ENCODE measurements at regions not wholly inside any gene's neighbourhood (a gene's known extent, or its start where the extent isn't known, plus 50 kb on each side); places are given as distances from the start of the nearest gene placed in this dataset.

DNA sequence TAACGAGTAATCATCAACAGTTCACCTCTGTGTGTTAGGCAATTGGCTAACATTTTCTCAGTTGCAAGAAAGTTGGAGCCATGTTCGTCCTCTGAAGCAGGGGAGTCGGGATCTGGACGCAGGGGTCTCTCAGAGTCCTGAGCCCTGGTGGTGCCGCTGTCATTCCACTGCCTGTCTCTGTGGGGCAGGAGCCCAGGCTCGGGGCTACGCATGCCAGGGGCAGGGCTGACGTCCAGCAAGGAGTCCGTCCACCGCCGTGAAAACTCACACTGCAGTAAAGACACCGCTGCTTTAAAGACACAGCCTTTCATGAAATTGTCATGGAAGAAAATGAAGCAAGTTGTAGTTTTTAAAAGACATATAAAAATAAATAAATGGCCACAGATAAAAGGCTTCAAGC, 571.1 kb upstream of the SOX11 start:
- Histone ChIP-seq H3K4me1 (ENCODE audit: control insufficient read depth in 2 of 2, insufficient read depth in 1 of 2, low read depth in 1 of 2, low read length in 2 of 2) (peaks cover 3 to 4% of the 10 kb centered on the region in 2 donors), H3K4me2 (ENCODE audit: insufficient read depth, low read length, poor library complexity, severe bottlenecking) (no peak overlapping the region), H2BK5ac (ENCODE audit: low read length) (no peak overlapping the region), H2BK12ac (ENCODE audit: low read length) (no peak overlapping the region), H3K9ac (ENCODE audit: low read depth, low read length, poor library complexity) (no peak overlapping the region), H4K91ac (ENCODE audit: low read depth, low read length, poor library complexity) (no peak overlapping the region), H3K4me3 (ENCODE audit: low read length in 2 of 2) (no peak overlapping the region), H2BK15ac (ENCODE audit: low read length) (no peak overlapping the region), H3K23ac (ENCODE audit: low read depth, low read length, poor library complexity) (no peak overlapping the region), H2AK5ac (ENCODE audit: low read depth, low read length) (no peak overlapping the region), H3K4ac (ENCODE audit: low read length) (no peak overlapping the region), H3K9me3 (replicated peaks in 1 of 2; ENCODE audit: control insufficient read depth in 2 of 2, insufficient read depth in 1 of 2, low read depth in 1 of 2, low read length in 2 of 2) (no peaks in the 10 kb centered on the region), H3K36me3 (replicated peaks in 1 of 2; ENCODE audit: control insufficient read depth in 2 of 2, insufficient read depth in 2 of 2, low read length in 2 of 2) (no peaks in the 10 kb centered on the region), H3K79me1 (ENCODE audit: low read depth, low read length) (no peaks in the 10 kb centered on the region), H2BK120ac (ENCODE audit: low read depth, low read length) (no peak overlapping the region), H3K27me3 (ENCODE audit: control insufficient read depth in 3 of 3, insufficient read depth in 3 of 3, low read depth in 1 of 3, low read length in 3 of 3) (no peaks in the 10 kb centered on the region), H2AFZ (ENCODE audit: low read length) (peak overlapping the region; percentile 49), H3K14ac (ENCODE audit: low read length) (no peak overlapping the region), H3K27ac (replicated peaks; ENCODE audit: low read length) (no peak overlapping the region), H3K18ac (ENCODE audit: low read length) (peak overlapping the region; percentile 77), H4K8ac (ENCODE audit: low read depth, low read length) (no peak overlapping the region)
- WGBS, 2 donors (ENCODE audit: extremely low coverage in 2 of 2, insufficient read length in 2 of 2, insufficient replicate concordance in 1 of 2): no CpG with 5 or more reads among the region's 12 CpGs
- DNase-seq (ENCODE audit: low spot score): no peak

DNA sequence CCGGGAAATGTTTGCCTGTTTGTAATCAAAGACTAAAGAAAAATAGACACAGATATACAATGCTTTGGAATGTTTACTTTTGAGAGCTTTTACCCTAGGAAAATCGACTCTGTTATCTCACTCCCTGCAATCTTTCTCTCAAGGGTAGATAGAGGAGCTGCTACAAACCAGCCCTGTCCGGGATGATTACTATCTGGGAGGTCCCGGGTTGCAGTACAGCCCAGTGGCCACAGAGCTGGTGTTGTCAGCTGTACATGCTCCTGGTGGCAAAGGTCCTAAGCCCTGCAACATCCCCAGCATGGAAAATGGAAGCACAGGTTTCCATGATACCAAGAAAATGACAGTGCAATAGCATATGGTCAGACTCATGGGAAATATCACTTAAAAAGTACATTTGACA, 570.5 kb upstream of the SOX11 start:
- no peak overlapping the region for H3K27ac ChIP-seq (replicated peaks; ENCODE audit: low read length)
- H2BK15ac ChIP-seq (ENCODE audit: low read length): no peak overlapping the region
- peak overlapping the region; percentile 49 for H2AFZ ChIP-seq (ENCODE audit: low read length)
- H3K9me3 ChIP-seq (replicated peaks in 1 of 2; ENCODE audit: control insufficient read depth in 2 of 2, insufficient read depth in 1 of 2, low read depth in 1 of 2, low read length in 2 of 2): no peaks in the 10 kb centered on the region
- no peak overlapping the region for H3K18ac ChIP-seq (ENCODE audit: low read length)
- no peaks in the 10 kb centered on the region for H3K27me3 ChIP-seq (ENCODE audit: control insufficient read depth in 3 of 3, insufficient read depth in 3 of 3, low read depth in 1 of 3, low read length in 3 of 3)
- H3K4me3 ChIP-seq (ENCODE audit: low read length in 2 of 2): no peak overlapping the region
- no peak overlapping the region for H3K14ac ChIP-seq (ENCODE audit: low read length)
- H4K91ac ChIP-seq (ENCODE audit: low read depth, low read length, poor library complexity): no peak overlapping the region
- no peak overlapping the region for H2BK12ac ChIP-seq (ENCODE audit: low read length)
- no peak overlapping the region for H4K8ac ChIP-seq (ENCODE audit: low read depth, low read length)
- no peak overlapping the region for H3K4me2 ChIP-seq (ENCODE audit: insufficient read depth, low read length, poor library complexity, severe bottlenecking)
- DNase-seq (ENCODE audit: low spot score): peak; percentile 9
- WGBS, 2 donors (ENCODE audit: extremely low coverage in 2 of 2, insufficient read length in 2 of 2, insufficient replicate concordance in 1 of 2): no CpG with 5 or more reads among the region's 4 CpGs
- no peak overlapping the region for H2BK120ac ChIP-seq (ENCODE audit: low read depth, low read length)
- no peak overlapping the region for H3K23ac ChIP-seq (ENCODE audit: low read depth, low read length, poor library complexity)
- peaks cover 3 to 4% of the 10 kb centered on the region in 2 donors for H3K4me1 ChIP-seq (ENCODE audit: control insufficient read depth in 2 of 2, insufficient read depth in 1 of 2, low read depth in 1 of 2, low read length in 2 of 2)
- no peak overlapping the region for H3K9ac ChIP-seq (ENCODE audit: low read depth, low read length, poor library complexity)
- no peak overlapping the region for H2BK5ac ChIP-seq (ENCODE audit: low read length)
- no peak overlapping the region for H2AK5ac ChIP-seq (ENCODE audit: low read depth, low read length)
- H3K36me3 ChIP-seq (replicated peaks in 1 of 2; ENCODE audit: control insufficient read depth in 2 of 2, insufficient read depth in 2 of 2, low read length in 2 of 2): no peaks in the 10 kb centered on the region
- no peak overlapping the region for H3K4ac ChIP-seq (ENCODE audit: low read length)
- no peaks in the 10 kb centered on the region for H3K79me1 ChIP-seq (ENCODE audit: low read depth, low read length)

DNA sequence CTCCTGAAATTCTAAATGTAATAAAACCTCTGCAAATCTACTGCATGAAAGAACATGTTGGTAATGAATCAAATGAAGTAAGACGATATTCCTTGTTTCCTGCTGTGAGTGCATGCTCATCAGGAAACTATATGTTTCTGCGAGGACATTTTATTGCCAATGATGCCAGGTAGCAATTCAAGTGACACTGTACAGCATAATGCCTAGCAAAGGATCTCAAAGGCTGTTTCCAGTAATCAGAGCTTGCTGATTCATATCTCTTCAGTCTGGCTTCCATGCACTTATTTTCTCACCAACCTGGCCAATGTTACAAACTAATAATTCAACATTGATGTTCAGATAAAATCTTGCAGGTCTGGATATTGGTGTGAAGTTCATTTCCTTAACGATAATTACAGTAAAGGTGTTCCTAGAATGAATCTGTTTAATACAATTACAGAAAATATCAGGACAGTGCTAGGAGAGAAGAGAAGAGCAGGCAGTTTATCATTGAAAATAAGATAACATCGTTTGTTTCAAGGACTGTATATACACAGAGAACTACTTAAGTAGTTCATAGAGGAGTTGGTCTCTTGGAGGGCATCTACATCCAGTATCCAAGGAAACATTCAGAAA, 568.5 kb upstream of the SOX11 start:
- no peak overlapping the region for H3K18ac ChIP-seq (ENCODE audit: low read length)
- H2BK5ac ChIP-seq (ENCODE audit: low read length): no peak overlapping the region
- no peak overlapping the region for H3K14ac ChIP-seq (ENCODE audit: low read length)
- H3K9me3 ChIP-seq (replicated peaks in 1 of 2; ENCODE audit: control insufficient read depth in 2 of 2, insufficient read depth in 1 of 2, low read depth in 1 of 2, low read length in 2 of 2): no peaks in the 10 kb centered on the region
- H3K4me1 ChIP-seq (ENCODE audit: control insufficient read depth in 2 of 2, insufficient read depth in 1 of 2, low read depth in 1 of 2, low read length in 2 of 2): peaks cover 3 to 4% of the 10 kb centered on the region in 2 donors
- no peak overlapping the region for H3K4me3 ChIP-seq (ENCODE audit: low read length in 2 of 2)
- no peak for DNase-seq (ENCODE audit: low spot score)
- H3K79me1 ChIP-seq (ENCODE audit: low read depth, low read length): no peaks in the 10 kb centered on the region
- no peak overlapping the region for H2AFZ ChIP-seq (ENCODE audit: low read length)
- no peak overlapping the region for H3K4ac ChIP-seq (ENCODE audit: low read length)
- H4K91ac ChIP-seq (ENCODE audit: low read depth, low read length, poor library complexity): no peak overlapping the region
- H3K27me3 ChIP-seq (ENCODE audit: control insufficient read depth in 3 of 3, insufficient read depth in 3 of 3, low read depth in 1 of 3, low read length in 3 of 3): no peaks in the 10 kb centered on the region
- H2BK120ac ChIP-seq (ENCODE audit: low read depth, low read length): no peak overlapping the region
- H3K9ac ChIP-seq (ENCODE audit: low read depth, low read length, poor library complexity): no peak overlapping the region
- H3K27ac ChIP-seq (replicated peaks; ENCODE audit: low read length): no peak overlapping the region
- H2BK12ac ChIP-seq (ENCODE audit: low read length): no peak overlapping the region
- no peak overlapping the region for H2BK15ac ChIP-seq (ENCODE audit: low read length)
- no peak overlapping the region for H2AK5ac ChIP-seq (ENCODE audit: low read depth, low read length)
- no peaks in the 10 kb centered on the region for H3K36me3 ChIP-seq (replicated peaks in 1 of 2; ENCODE audit: control insufficient read depth in 2 of 2, insufficient read depth in 2 of 2, low read length in 2 of 2)
- WGBS, 2 donors (ENCODE audit: extremely low coverage in 2 of 2, insufficient read length in 2 of 2, insufficient replicate concordance in 1 of 2): no CpG with 5 or more reads among the region's 4 CpGs
- no peak overlapping the region for H3K4me2 ChIP-seq (ENCODE audit: insufficient read depth, low read length, poor library complexity, severe bottlenecking)
- no peak overlapping the region for H4K8ac ChIP-seq (ENCODE audit: low read depth, low read length)
- no peak overlapping the region for H3K23ac ChIP-seq (ENCODE audit: low read depth, low read length, poor library complexity)

GRCh38 chr2:5125017-5125730, 567.0 kb upstream of the SOX11 start:
- WGBS, 2 donors (ENCODE audit: extremely low coverage in 2 of 2, insufficient read length in 2 of 2, insufficient replicate concordance in 1 of 2): no CpG with 5 or more reads among the region's 2 CpGs
- Histone ChIP-seq H3K9me3 (replicated peaks in 1 of 2; ENCODE audit: control insufficient read depth in 2 of 2, insufficient read depth in 1 of 2, low read depth in 1 of 2, low read length in 2 of 2) (no peaks in the 10 kb centered on the region), H3K27ac (replicated peaks; ENCODE audit: low read length) (no peak overlapping the region), H3K23ac (ENCODE audit: low read depth, low read length, poor library complexity) (no peak overlapping the region), H4K91ac (ENCODE audit: low read depth, low read length, poor library complexity) (no peak overlapping the region), H4K8ac (ENCODE audit: low read depth, low read length) (no peak overlapping the region), H3K36me3 (replicated peaks in 1 of 2; ENCODE audit: control insufficient read depth in 2 of 2, insufficient read depth in 2 of 2, low read length in 2 of 2) (no peaks in the 10 kb centered on the region), H3K27me3 (ENCODE audit: control insufficient read depth in 3 of 3, insufficient read depth in 3 of 3, low read depth in 1 of 3, low read length in 3 of 3) (no peaks in the 10 kb centered on the region), H3K4me1 (ENCODE audit: control insufficient read depth in 2 of 2, insufficient read depth in 1 of 2, low read depth in 1 of 2, low read length in 2 of 2) (peaks cover 3 to 4% of the 10 kb centered on the region in 2 donors), H2AFZ (ENCODE audit: low read length) (peak overlapping the region; percentile 36), H3K4ac (ENCODE audit: low read length) (no peak overlapping the region), H3K14ac (ENCODE audit: low read length) (no peak overlapping the region), H3K4me2 (ENCODE audit: insufficient read depth, low read length, poor library complexity, severe bottlenecking) (no peak overlapping the region), H3K4me3 (ENCODE audit: low read length in 2 of 2) (no peak overlapping the region), H3K79me1 (ENCODE audit: low read depth, low read length) (no peaks in the 10 kb centered on the region), H3K18ac (ENCODE audit: low read length) (no peak overlapping the region), H2BK12ac (ENCODE audit: low read length) (no peak overlapping the region), H2BK120ac (ENCODE audit: low read depth, low read length) (no peak overlapping the region), H2BK15ac (ENCODE audit: low read length) (no peak overlapping the region), H2AK5ac (ENCODE audit: low read depth, low read length) (no peak overlapping the region), H2BK5ac (ENCODE audit: low read length) (no peak overlapping the region), H3K9ac (ENCODE audit: low read depth, low read length, poor library complexity) (no peak overlapping the region)
- peak; percentile 26 for DNase-seq (ENCODE audit: low spot score)
